Neutrophil (primary cell): ENCODE measurements at regions not wholly inside any gene's neighbourhood (a gene's known extent, or its start where the extent isn't known, plus 50 kb on each side); places are given as distances from the start of the nearest gene placed in this dataset.
"Not testable (repeated sequence)": the region's sequence is repeated elsewhere in the genome, so short reads cannot be mapped to it uniquely, and the experiment has no call there.

Source experiments
- H3K27ac ChIP-seq: fragments of 200-600 bp; sonication (generic); 2 replicates; pipeline ENCODE4 v1.5.1; 2016; ENCODE audit warnings: mild to moderate bottlenecking, moderate library complexity
- H3K27me3 ChIP-seq: fragments of 200-600 bp; sonication (generic); 2 replicates; pipeline ENCODE4 v1.6.0; 2016; ENCODE audit warnings: mild to moderate bottlenecking
- H3K36me3 ChIP-seq: fragments of 200-600 bp; sonication (generic); 2 replicates; pipeline ENCODE4 v1.5.1; 2017
- H3K4me1 ChIP-seq, 2 experiments: fragments of 200-600 bp in 1 of 2; sonication (generic) in 1 of 2; 1 replicate in 1 of 2; 2 replicates in 1 of 2; pipeline versions ENCODE4 v1.5.1 to v1.6.1; 2013 to 2016; ENCODE audit warnings: low read depth in 1 of 2, low read length in 1 of 2, mild to moderate bottlenecking in 1 of 2, moderate library complexity in 1 of 2; ENCODE audit not compliant: control insufficient read depth in 1 of 2, insufficient read depth in 1 of 2
- H3K4me3 ChIP-seq, 2 experiments: fragments of 200-600 bp in 1 of 2; sonication (generic) in 1 of 2; 1 replicate in 1 of 2; 2 replicates in 1 of 2; pipeline ENCODE4 v1.5.1; 2013 to 2016; ENCODE audit warnings: low read depth in 1 of 2, low read length in 1 of 2, mild to moderate bottlenecking in 1 of 2, moderate library complexity in 1 of 2
- H3K9me3 ChIP-seq: fragments of 200-600 bp; sonication (generic); 2 replicates; pipeline ENCODE4 v1.5.1; 2016

DNA sequence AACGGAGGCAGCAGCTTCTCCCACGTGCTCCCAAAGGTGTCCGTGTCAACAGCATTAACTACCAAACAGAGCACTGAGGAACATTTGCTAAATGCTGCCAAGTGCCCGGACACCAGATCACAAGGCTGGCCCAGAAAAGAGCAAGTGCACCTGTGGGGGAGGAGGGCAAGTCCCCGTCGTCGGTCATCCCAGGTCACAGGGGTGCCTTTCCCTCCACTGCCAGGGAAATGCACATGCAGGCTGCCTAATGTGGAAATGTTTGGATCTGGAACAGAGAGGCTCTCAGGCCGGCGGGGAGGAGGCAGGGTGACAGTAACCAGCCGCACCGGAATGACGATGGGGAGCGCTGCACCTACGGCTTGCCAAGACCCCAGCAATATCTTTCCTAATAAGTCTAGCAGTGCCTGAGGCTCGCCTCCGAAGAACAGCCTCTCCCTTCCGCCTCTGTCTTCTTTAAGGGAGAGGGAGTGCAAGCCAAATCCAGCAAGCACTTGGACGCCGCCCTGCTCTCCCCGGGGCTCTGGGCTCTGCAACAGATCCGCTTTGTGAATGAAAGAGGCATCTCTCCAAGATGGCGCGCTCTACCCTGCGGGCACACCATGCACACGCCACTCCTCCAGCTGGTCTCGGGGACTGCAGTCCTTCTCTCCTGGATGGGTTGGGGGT lies 206.3 kb upstream of the IRF2BP2 start:
- H3K4me3 ChIP-seq, H3K36me3 ChIP-seq, H3K27ac ChIP-seq, H3K4me1 ChIP-seq, H3K9me3 ChIP-seq, H3K27me3 ChIP-seq: not testable (repeated sequence)

DNA sequence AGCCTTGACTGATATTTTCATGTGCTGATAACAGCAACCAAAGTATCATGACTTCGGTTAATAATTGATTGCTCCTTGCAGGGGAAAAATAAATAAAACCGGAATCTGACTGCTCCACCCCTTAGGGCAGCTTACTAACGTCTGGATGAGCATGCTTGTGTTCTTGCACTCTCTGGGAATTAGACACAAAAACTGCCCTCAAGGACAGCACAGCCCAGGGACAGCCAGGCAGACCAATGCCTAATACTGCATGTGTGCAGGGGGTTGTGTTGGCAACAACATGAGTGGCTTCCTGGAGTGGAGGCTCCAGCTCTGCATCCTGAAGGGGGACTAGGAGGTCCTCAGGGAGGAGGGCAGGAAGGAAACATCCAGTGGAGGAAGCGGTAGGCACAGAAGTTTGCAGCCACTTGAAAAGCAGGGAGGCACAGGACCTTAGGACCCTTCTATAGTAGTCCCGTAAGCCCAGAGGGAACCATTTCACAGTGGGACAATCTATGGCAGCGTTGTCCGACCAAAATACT lies 205.4 kb upstream of the IRF2BP2 start:
- H3K27ac ChIP-seq, H3K36me3 ChIP-seq: not testable (repeated sequence)

GRCh38 chr1:234814235-234814634 lies 204.3 kb upstream of the IRF2BP2 start:
- not testable (repeated sequence) for H3K27ac ChIP-seq, H3K27me3 ChIP-seq, H3K4me3 ChIP-seq, H3K9me3 ChIP-seq, H3K36me3 ChIP-seq
- peaks cover 13 to 18% of the 10 kb centered on the region in 2 experiments for H3K4me1 ChIP-seq

More for the DNA sequence above, 205.4 kb upstream of the IRF2BP2 start:
- not testable (repeated sequence) for H3K4me3 ChIP-seq, H3K9me3 ChIP-seq, H3K27me3 ChIP-seq
- peaks cover 6 to 11% of the 10 kb centered on the region in 2 experiments for H3K4me1 ChIP-seq

GRCh38 chr1:234811824-234812223 lies 201.8 kb upstream of the IRF2BP2 start:
- H3K27me3 ChIP-seq, H3K36me3 ChIP-seq, H3K4me3 ChIP-seq, H3K9me3 ChIP-seq: not testable (repeated sequence)
- Histone ChIP-seq H3K27ac (peak overlapping the region; percentile 31), H3K4me1 (peaks cover 17 to 22% of the 10 kb centered on the region in 2 experiments)

DNA sequence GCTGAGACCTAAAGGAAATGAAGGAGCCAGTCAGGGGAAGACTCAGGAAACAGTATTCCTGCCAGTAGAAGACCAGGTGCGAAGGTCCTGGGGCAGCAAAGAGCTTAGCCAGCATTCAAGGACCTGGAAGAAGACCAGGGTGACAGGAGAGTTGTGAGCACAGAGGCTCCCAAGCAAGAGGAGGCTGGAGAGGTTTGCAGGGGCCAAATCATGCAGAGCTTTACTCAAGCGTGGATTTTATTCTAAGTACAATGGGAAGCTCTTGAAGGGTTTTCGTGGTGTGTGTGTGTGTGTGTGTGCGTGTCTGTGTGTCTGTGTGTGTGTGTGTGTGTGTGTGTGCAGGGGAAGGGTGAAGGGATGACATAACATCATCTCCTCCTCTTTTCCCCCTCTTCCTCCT lies 200.7 kb upstream of the IRF2BP2 start:
- H3K4me1 ChIP-seq = peaks cover 17 to 21% of the 10 kb centered on the region in 2 experiments
- H3K27me3 ChIP-seq, H3K4me3 ChIP-seq, H3K36me3 ChIP-seq, H3K9me3 ChIP-seq: not testable (repeated sequence)
- peak overlapping the region; percentile 50 for H3K27ac ChIP-seq

DNA sequence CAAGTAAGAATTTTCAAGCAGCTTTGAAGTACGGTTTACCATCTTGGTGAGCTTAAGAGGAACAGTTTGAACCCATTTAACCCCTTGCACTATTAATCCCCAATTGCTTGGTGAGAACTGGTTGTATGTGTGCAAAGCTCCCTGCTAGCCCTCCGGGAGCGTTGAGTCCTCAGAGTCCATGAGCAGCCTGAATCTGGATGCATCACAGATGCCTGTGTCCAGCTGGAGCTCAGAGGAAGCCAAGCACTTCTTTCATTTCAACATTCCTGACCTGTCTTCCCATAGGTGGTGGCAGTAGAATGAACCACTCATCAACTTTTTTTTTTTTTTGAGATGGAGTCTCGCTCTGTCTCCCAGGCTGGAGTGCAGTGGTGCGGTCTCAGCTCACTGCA lies 199.9 kb upstream of the IRF2BP2 start:
- not testable (repeated sequence) for H3K4me3 ChIP-seq, H3K36me3 ChIP-seq, H3K27me3 ChIP-seq, H3K9me3 ChIP-seq
- Histone ChIP-seq H3K27ac (peak overlapping the region; percentile 50), H3K4me1 (peaks cover 17 to 21% of the 10 kb centered on the region in 2 experiments)

GRCh38 chr1:234808943-234809853 lies 199.2 kb upstream of the IRF2BP2 start:
- H3K36me3 ChIP-seq, H3K9me3 ChIP-seq: not testable (repeated sequence)
- H3K27ac ChIP-seq = peak overlapping the region; percentile 50

GRCh38 chr1:234808459-234808858 lies 198.5 kb upstream of the IRF2BP2 start:
- peaks cover 17 to 21% of the 10 kb centered on the region in 2 experiments for H3K4me1 ChIP-seq
- H3K27me3 ChIP-seq, H3K4me3 ChIP-seq, H3K9me3 ChIP-seq, H3K36me3 ChIP-seq: not testable (repeated sequence)
- peak overlapping the region; percentile 20 for H3K27ac ChIP-seq

More at GRCh38 chr1:234808943-234809853, 199.2 kb upstream of the IRF2BP2 start:
- not testable (repeated sequence) for H3K27me3 ChIP-seq, H3K4me3 ChIP-seq
- peaks cover 17 to 21% of the 10 kb centered on the region in 2 experiments for H3K4me1 ChIP-seq

- not testable (repeated sequence) for H3K27ac ChIP-seq, H3K27me3 ChIP-seq
Observed at GRCh38 chr1:234807705-234808104, 197.7 kb upstream of the IRF2BP2 start.

DNA sequence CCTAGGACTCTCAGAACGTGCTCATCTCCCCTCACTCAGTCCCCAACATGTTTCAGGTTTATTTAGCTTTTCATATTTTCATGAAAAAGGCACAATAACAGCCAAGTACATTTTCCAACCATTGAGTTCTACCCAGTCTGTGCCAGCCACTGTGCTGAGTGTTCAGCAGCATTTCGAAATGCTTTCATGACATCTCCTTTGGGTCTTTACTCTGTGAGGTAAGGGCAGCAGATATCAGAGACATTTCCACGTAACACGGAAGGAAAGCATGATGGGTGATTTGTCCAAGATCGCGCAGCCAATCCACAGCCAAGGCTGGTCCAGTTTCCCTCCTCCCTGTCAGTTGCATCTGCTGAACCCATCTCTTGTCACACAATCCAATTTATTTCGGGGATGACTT lies 192.6 kb upstream of the IRF2BP2 start:
- not testable (repeated sequence) for H3K27ac ChIP-seq, H3K4me3 ChIP-seq, H3K9me3 ChIP-seq, H3K36me3 ChIP-seq, H3K27me3 ChIP-seq
- peaks cover 11 to 14% of the 10 kb centered on the region in 2 experiments for H3K4me1 ChIP-seq

More at GRCh38 chr1:234807705-234808104, 197.7 kb upstream of the IRF2BP2 start:
- H3K36me3 ChIP-seq, H3K4me3 ChIP-seq, H3K9me3 ChIP-seq: not testable (repeated sequence)
- H3K4me1 ChIP-seq = peaks cover 18 to 22% of the 10 kb centered on the region in 2 experiments

GRCh38 chr1:234801636-234802035 lies 191.7 kb upstream of the IRF2BP2 start:
- H3K4me3 ChIP-seq, H3K27me3 ChIP-seq, H3K27ac ChIP-seq, H3K36me3 ChIP-seq, H3K9me3 ChIP-seq: not testable (repeated sequence)
- H3K4me1 ChIP-seq = peaks cover 11 to 12% of the 10 kb centered on the region in 2 experiments

DNA sequence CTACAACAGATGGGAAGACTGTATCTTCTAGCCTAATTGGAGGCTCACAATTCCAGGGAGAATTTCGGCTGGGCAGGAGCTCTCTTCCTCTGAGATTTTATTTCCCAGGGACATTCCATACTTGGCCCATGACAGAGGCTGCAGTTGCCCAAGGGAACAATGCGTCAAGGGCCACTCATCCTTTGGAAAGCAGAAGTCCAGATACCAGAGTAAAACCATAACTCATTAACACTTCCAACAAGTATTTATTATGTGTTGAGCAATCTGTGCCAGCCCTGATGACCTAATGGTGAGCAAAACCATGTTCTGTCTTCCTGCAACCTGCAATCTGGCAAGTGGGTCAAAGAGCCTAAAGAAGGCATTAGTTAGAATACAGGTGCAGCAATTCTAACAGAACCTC lies 191.2 kb upstream of the IRF2BP2 start:
- not testable (repeated sequence) for H3K27ac ChIP-seq

GRCh38 chr1:234800563-234800962 lies 190.6 kb upstream of the IRF2BP2 start:
- not testable (repeated sequence) for H3K27ac ChIP-seq, H3K27me3 ChIP-seq, H3K36me3 ChIP-seq, H3K4me3 ChIP-seq, H3K9me3 ChIP-seq
- peaks cover 11 to 12% of the 10 kb centered on the region in 2 experiments for H3K4me1 ChIP-seq

More for the DNA sequence above, 191.2 kb upstream of the IRF2BP2 start:
- H3K4me1 ChIP-seq = peaks cover 11 to 12% of the 10 kb centered on the region in 2 experiments
- not testable (repeated sequence) for H3K27me3 ChIP-seq, H3K36me3 ChIP-seq, H3K4me3 ChIP-seq, H3K9me3 ChIP-seq
